Neural cell (in vitro differentiated cells): ENCODE measurements at regions not wholly inside any gene's neighbourhood (a gene's known extent, or its start where the extent isn't known, plus 50 kb on each side); places are given as distances from the start of the nearest gene placed in this dataset.

ENCODE experiments used
- H2AFZ ChIP-seq: fragments of 200-600, 300-800 bp; sonication (generic), shearing (Covaris generic); 2 replicates; pipeline ENCODE4 v1.6.0; 2014; ENCODE audit warnings: low read depth, mild to moderate bottlenecking, antibody characterized with exemption, low read length, moderate library complexity
- H3F3A ChIP-seq: fragments of 200-600 bp; shearing (Covaris generic); 2 replicates; pipeline ENCODE4 v1.6.1; 2016; ENCODE audit warnings: mild to moderate bottlenecking, moderate library complexity, mixed read lengths, antibody characterized with exemption, low read length; ENCODE audit not compliant: insufficient read depth, poor library complexity, severe bottlenecking
- H3K27ac ChIP-seq: fragments of 200-600, 300-800 bp; sonication (generic), shearing (Covaris generic); 2 replicates; pipeline ENCODE4 v1.5.1; 2014; ENCODE audit warnings: mild to moderate bottlenecking, low read length, moderate library complexity
- H3K27me3 ChIP-seq: fragments of 300-800, 200-600 bp; sonication (generic), shearing (Covaris generic); 2 replicates; pipeline ENCODE4 v1.6.0; 2014; ENCODE audit warnings: mild to moderate bottlenecking, low read depth, low read length, moderate library complexity; ENCODE audit not compliant: insufficient read depth
- H3K36me3 ChIP-seq: fragments of 300-800, 200-600 bp; sonication (generic), shearing (Covaris generic); 2 replicates; pipeline ENCODE4 v1.5.1; 2014; ENCODE audit warnings: mild to moderate bottlenecking, antibody characterized with exemption, low read length, moderate library complexity; ENCODE audit not compliant: insufficient read depth
- H3K4me2 ChIP-seq: fragments of 300-800, 200-600 bp; sonication (generic), shearing (Covaris generic); 2 replicates; pipeline ENCODE4 v1.6.0; 2014; ENCODE audit warnings: mild to moderate bottlenecking, low read length
- H3K4me3 ChIP-seq: fragments of 300-800, 200-600 bp; sonication (generic), shearing (Covaris generic); 2 replicates; pipeline ENCODE4 v1.5.1; 2014; ENCODE audit warnings: mild to moderate bottlenecking, low read length, moderate library complexity
- H3K79me2 ChIP-seq: fragments of 200-600 bp; shearing (Covaris generic); replicated peaks from 2 replicates; pipeline ENCODE4 v1.6.0; 2014; ENCODE audit warnings: mild to moderate bottlenecking, low read length, moderate library complexity; ENCODE audit not compliant: insufficient read depth
- H3K9ac ChIP-seq: fragments of 300-800, 200-600 bp; sonication (generic), shearing (Covaris generic); 2 replicates; pipeline ENCODE4 v1.6.1; 2016; ENCODE audit warnings: mild to moderate bottlenecking, low read length, mixed read lengths
- H3K9me2 ChIP-seq: fragments of 200-600 bp; shearing (Covaris generic); 2 replicates; pipeline ENCODE4 v1.6.1; 2016; ENCODE audit warnings: mild to moderate bottlenecking, low read length, mixed read lengths; ENCODE audit not compliant: insufficient read depth
- H3K9me3 ChIP-seq: fragments of 200-600, 300-800 bp; sonication (generic), shearing (Covaris generic); 2 replicates; pipeline ENCODE4 v1.6.1; 2016; ENCODE audit warnings: mild to moderate bottlenecking, mixed run types, low read length, moderate library complexity, mixed read lengths
- H4K20me1 ChIP-seq: fragments of 200-600 bp; shearing (Covaris generic); 2 replicates; pipeline ENCODE4 v1.6.1; 2016; ENCODE audit warnings: mild to moderate bottlenecking, mixed run types; ENCODE audit not compliant: insufficient read depth
- CTCF ChIP-seq: fragments of 450-650 bp; IDR thresholded peaks from 2 replicates; pipeline ENCODE4 v1.5.1; 2014; ENCODE audit warnings: antibody characterized with exemption, mild to moderate bottlenecking, moderate library complexity; ENCODE audit not compliant: poor library complexity, severe bottlenecking
- EP300 ChIP-seq: fragments of 450-650 bp; conservative IDR thresholded peaks from 2 replicates; pipeline ENCODE4 v1.6.1; 2014; ENCODE audit warnings: antibody characterized with exemption, mild to moderate bottlenecking, moderate library complexity; ENCODE audit not compliant: poor library complexity, severe bottlenecking
- EZH2 ChIP-seq: fragments of 200-600, 300-800 bp; shearing (Covaris generic), sonication (generic); IDR thresholded peaks from 2 replicates; pipeline ENCODE4 v1.6.1; 2014; ENCODE audit warnings: antibody characterized with exemption, low read length, borderline replicate concordance, mild to moderate bottlenecking; ENCODE audit not compliant: insufficient read depth, poor library complexity, severe bottlenecking
- MXI1 ChIP-seq: fragments of 450-650 bp; conservative IDR thresholded peaks from 2 replicates; pipeline ENCODE4 v1.6.1; 2014; ENCODE audit warnings: antibody characterized with exemption, mild to moderate bottlenecking; ENCODE audit not compliant: poor library complexity, severe bottlenecking
- POLR2AphosphoS5 ChIP-seq: IDR thresholded peaks from 2 replicates; pipeline ENCODE4 v1.6.1; 2012
- RAD21 ChIP-seq: fragments of 450-650 bp; conservative IDR thresholded peaks from 2 replicates; pipeline ENCODE4 v1.6.1; 2014; ENCODE audit warnings: antibody characterized with exemption, mild to moderate bottlenecking, moderate library complexity
- REST ChIP-seq: IDR thresholded peaks from 2 replicates; pipeline ENCODE4 v1.6.1; 2012; ENCODE audit warnings: borderline replicate concordance
- SMC3 ChIP-seq: fragments of 450-650 bp; conservative IDR thresholded peaks from 2 replicates; pipeline ENCODE4 v1.6.1; 2014; ENCODE audit warnings: antibody characterized with exemption, mild to moderate bottlenecking, moderate library complexity; ENCODE audit not compliant: poor library complexity
- TAF1 ChIP-seq: IDR thresholded peaks from 2 replicates; pipeline ENCODE4 v1.6.1; 2012; ENCODE audit warnings: low read depth

GRCh38 chr13:85430216-85430794 lies 368.9 kb downstream of the SLITRK6 start:
- no peaks in the 10 kb centered on the region for H3K79me2 ChIP-seq
- H3K27me3 ChIP-seq, result no peaks in the 10 kb centered on the region
- no peaks in the 10 kb centered on the region for H3K9me3 ChIP-seq
- no peak for TF ChIP-seq SMC3
- TF ChIP-seq EP300, result peak; percentile 86
- TF ChIP-seq RAD21, result peak; percentile 29
- TF ChIP-seq POLR2AphosphoS5, result peak; percentile 45
- TF ChIP-seq REST, result peak; percentile 46
- no peak overlapping the region for H3K4me2 ChIP-seq
- H3F3A ChIP-seq, result no peaks in the 10 kb centered on the region
- H3K9me2 ChIP-seq, result no peaks in the 10 kb centered on the region
- H4K20me1 ChIP-seq, result no peaks in the 10 kb centered on the region
- no peaks in the 10 kb centered on the region for H3K36me3 ChIP-seq
- H3K27ac ChIP-seq, result peak overlapping the region; percentile 74
- no peak overlapping the region for H2AFZ ChIP-seq
- peak overlapping the region; percentile 21 for H3K9ac ChIP-seq
- no peak overlapping the region for H3K4me3 ChIP-seq

- H3K36me3 ChIP-seq, result no peaks in the 10 kb centered on the region
- H4K20me1 ChIP-seq, result no peaks in the 10 kb centered on the region
- no peak overlapping the region for H2AFZ ChIP-seq
- TF ChIP-seq MXI1, result no peak
- no peaks in the 10 kb centered on the region for H3K27me3 ChIP-seq
- no peaks in the 10 kb centered on the region for H3K9me3 ChIP-seq
- no peak overlapping the region for H3K4me2 ChIP-seq
- H3K9me2 ChIP-seq, result no peaks in the 10 kb centered on the region
- no peaks in the 10 kb centered on the region for H3K79me2 ChIP-seq
- H3K9ac ChIP-seq, result no peak overlapping the region
- no peak overlapping the region for H3K4me3 ChIP-seq
- no peak overlapping the region for H3K27ac ChIP-seq
- no peaks in the 10 kb centered on the region for H3F3A ChIP-seq
These were observed 371.8 kb downstream of the SLITRK6 start for GRCh38 chr13:85427416-85427815.

GRCh38 chr13:85420136-85420535 lies 379.1 kb downstream of the SLITRK6 start:
- Histone ChIP-seq H3K36me3 (no peaks in the 10 kb centered on the region), H3K9me3 (no peaks in the 10 kb centered on the region), H3K27me3 (no peaks in the 10 kb centered on the region), H4K20me1 (no peaks in the 10 kb centered on the region), H3K9ac (no peak overlapping the region), H3K79me2 (no peaks in the 10 kb centered on the region), H3K4me2 (no peak overlapping the region), H3K4me3 (no peak overlapping the region), H2AFZ (no peak overlapping the region), H3F3A (no peaks in the 10 kb centered on the region), H3K27ac (no peak overlapping the region), H3K9me2 (no peaks in the 10 kb centered on the region)
- TF ChIP-seq RAD21 (no peak), SMC3 (no peak), POLR2AphosphoS5 (no peak), EZH2 (no peak), REST (no peak), TAF1 (no peak), MXI1 (no peak), CTCF (no peak), EP300 (no peak)
